ENCODE measurements at regions not wholly inside any gene's neighbourhood (a gene's known extent, or its start where the extent isn't known, plus 50 kb on each side); places are given as distances from the start of the nearest gene placed in this dataset.

GRCh38 chr12:86770871-86771270, 514.7 kb upstream of the MGAT4C start:
- no peak for TF ChIP-seq CTCF (IDR thresholded peaks at IDR 0.05)
- no peak for TF ChIP-seq EP300 (IDR thresholded peaks at IDR 0.05)
- no peak for TF ChIP-seq POLR2A (IDR thresholded peaks at IDR 0.05)
- TF ChIP-seq POLR2AphosphoS5 (IDR thresholded peaks at IDR 0.05): no peak
